IMR-90 (cell line): ENCODE measurements at regions not wholly inside any gene's neighbourhood (a gene's known extent, or its start where the extent isn't known, plus 50 kb on each side); places are given as distances from the start of the nearest gene placed in this dataset.

Source experiments
- ATAC-seq: fragments of 200-7000 bp; cut with Tn5 transposase; 2 replicates; pipeline ENCODE4 v1.9.1; 2020; ENCODE audit warnings: low read depth, mild to moderate bottlenecking, moderate library complexity
- BruUV-seq: library from RNA; stranded (reverse); fragments of 400-500 nt; replicated peaks from 2 replicates; lab custom pipeline; 2021; lab: Mats Ljungman, UMichigan
- CTCF ChIA-PET: fragments of 300-600 bp; formaldehyde crosslinking; extraction: SDS; loops from one replicate; lab custom pipeline; 2021; ENCODE audit warnings: antibody characterized with exemption; lab: Yijun Ruan, JAX
- POLR2A ChIA-PET: fragments of 300-600 bp; sonication (Branson Sonifier 250); formaldehyde crosslinking; loops from one replicate; lab custom pipeline; 2022; ENCODE audit warnings: antibody characterized with exemption; ENCODE audit not compliant: unreplicated experiment; lab: Charles Lee
- DNase-seq: peaks from one replicate; pipeline ENCODE4 v3.0.0; 2013
- H2AFZ ChIP-seq: replicated peaks from 2 replicates; pipeline ENCODE3; 2013; ENCODE audit warnings: low read length, mild to moderate bottlenecking; ENCODE audit not compliant: poor library complexity
- H2AK5ac ChIP-seq: 2 replicates; pipeline ENCODE4 v1.6.1; 2013; ENCODE audit warnings: low read depth, low read length, inconsistent platforms
- H2AK9ac ChIP-seq: replicated peaks from 2 replicates; pipeline ENCODE3; 2013; ENCODE audit warnings: mild to moderate bottlenecking, low read depth, low read length, moderate library complexity; ENCODE audit not compliant: poor library complexity
- H2BK120ac ChIP-seq: 2 replicates; pipeline ENCODE4 v1.6.1; 2013; ENCODE audit warnings: low read depth, low read length, inconsistent platforms
- H2BK15ac ChIP-seq: 3 replicates; pipeline ENCODE4 v1.6.1; 2013; ENCODE audit warnings: low read depth, low read length, inconsistent platforms
- H2BK20ac ChIP-seq: 2 replicates; pipeline ENCODE4 v1.6.1; 2013; ENCODE audit warnings: low read depth, mild to moderate bottlenecking, inconsistent platforms, low read length, moderate library complexity
- H2BK5ac ChIP-seq: 2 replicates; pipeline ENCODE4 v1.6.1; 2013; ENCODE audit warnings: mild to moderate bottlenecking, low read depth, low read length, inconsistent platforms; ENCODE audit not compliant: poor library complexity, severe bottlenecking
- H3K14ac ChIP-seq: replicated peaks from 2 replicates; pipeline ENCODE4 v1.6.1; 2013; ENCODE audit warnings: low read depth, low read length, inconsistent platforms
- H3K18ac ChIP-seq: 2 replicates; pipeline ENCODE4 v1.6.1; 2013; ENCODE audit warnings: low read depth, low read length, control low read depth
- H3K23ac ChIP-seq: 2 replicates; pipeline ENCODE4 v1.6.1; 2013; ENCODE audit warnings: low read depth, low read length, inconsistent platforms
- H3K27ac ChIP-seq: 2 replicates; pipeline ENCODE4 v1.5.1; 2013; ENCODE audit warnings: mild to moderate bottlenecking, control low read depth, low read length; ENCODE audit not compliant: insufficient read depth
- H3K27me3 ChIP-seq: 2 replicates; pipeline ENCODE4 v1.6.1; 2013; ENCODE audit warnings: low read length; ENCODE audit not compliant: control insufficient read depth, insufficient read depth
- H3K36me3 ChIP-seq: 2 replicates; pipeline ENCODE4 v1.6.1; 2013; ENCODE audit warnings: low read length, mixed read lengths; ENCODE audit not compliant: control insufficient read depth, insufficient read depth
- H3K4ac ChIP-seq: 2 replicates; pipeline ENCODE4 v1.6.1; 2013; ENCODE audit warnings: low read depth, low read length, inconsistent platforms
- H3K4me1 ChIP-seq: 2 replicates; pipeline ENCODE4 v1.6.1; 2013; ENCODE audit warnings: low read length, mixed read lengths; ENCODE audit not compliant: control insufficient read depth, insufficient read depth
- H3K4me2 ChIP-seq: 2 replicates; pipeline ENCODE4 v1.6.1; 2013; ENCODE audit warnings: low read depth, mild to moderate bottlenecking, control low read depth, low read length, moderate library complexity
- H3K4me3 ChIP-seq: 2 replicates; pipeline ENCODE4 v1.5.1; 2013; ENCODE audit warnings: low read depth, mild to moderate bottlenecking, control low read depth, low read length, moderate library complexity; ENCODE audit not compliant: insufficient read depth
- H3K56ac ChIP-seq: 2 replicates; pipeline ENCODE4 v1.6.1; 2013; ENCODE audit warnings: low read length, inconsistent platforms; ENCODE audit not compliant: insufficient read depth; ENCODE audit errors: extremely low read depth
- H3K79me1 ChIP-seq, 2 experiments: 2 replicates each; pipeline ENCODE4 v1.6.1; 2013; ENCODE audit warnings: low read length in 2 of 2, inconsistent platforms in 1 of 2, low read depth in 1 of 2
- H3K9ac ChIP-seq: 2 replicates; pipeline ENCODE4 v1.6.1; 2013; ENCODE audit warnings: low read depth, low read length, control low read depth
- H3K9me1 ChIP-seq: 2 replicates; pipeline ENCODE4 v1.6.1; 2013; ENCODE audit warnings: low read length, inconsistent platforms; ENCODE audit not compliant: insufficient read depth
- H3K9me3 ChIP-seq: 2 replicates; pipeline ENCODE4 v1.6.1; 2013; ENCODE audit warnings: low read length; ENCODE audit not compliant: control insufficient read depth, insufficient read depth
- H4K20me1 ChIP-seq: 2 replicates; pipeline ENCODE4 v1.6.1; 2013; ENCODE audit warnings: low read length, inconsistent platforms; ENCODE audit not compliant: insufficient read depth
- H4K5ac ChIP-seq: 2 replicates; pipeline ENCODE4 v1.6.1; 2013; ENCODE audit warnings: mild to moderate bottlenecking, low read depth, low read length, control low read depth
- H4K8ac ChIP-seq, 2 experiments: 2 replicates each; pipeline ENCODE4 v1.6.1; 2013; ENCODE audit warnings: low read depth in 2 of 2, low read length in 2 of 2, control low read depth in 1 of 2, inconsistent platforms in 1 of 2
- H4K91ac ChIP-seq: 2 replicates; pipeline ENCODE4 v1.6.1; 2013; ENCODE audit warnings: low read depth, low read length, inconsistent platforms; ENCODE audit not compliant: insufficient read depth
- BHLHE40 ChIP-seq: fragments of 150-350 bp; IDR thresholded peaks from 2 replicates; pipeline ENCODE4 v1.6.1; 2016; ENCODE audit warnings: mild to moderate bottlenecking, low read depth, low read length
- CEBPB ChIP-seq: IDR thresholded peaks from 2 replicates; pipeline ENCODE4 v1.6.1; 2012; ENCODE audit warnings: low read depth, low read length, improper control_type of control experiment
- CHD1 ChIP-seq: IDR thresholded peaks from 2 replicates; pipeline ENCODE4 v1.6.1; 2012; ENCODE audit warnings: low read depth, low read length, improper control_type of control experiment
- CTCF ChIP-seq: conservative IDR thresholded peaks from 2 replicates; pipeline ENCODE4 v1.5.1; 2012; ENCODE audit warnings: mild to moderate bottlenecking, low read depth, low read length, improper control_type of control experiment
- FOS ChIP-seq: fragments of 150-350 bp; IDR thresholded peaks from 2 replicates; pipeline ENCODE4 v1.6.1; 2016; ENCODE audit warnings: low read depth, low read length
- MAFK ChIP-seq: IDR thresholded peaks from 2 replicates; pipeline ENCODE4 v1.6.1; 2012; ENCODE audit warnings: low read depth, low read length, improper control_type of control experiment
- MAZ ChIP-seq: IDR thresholded peaks from 2 replicates; pipeline ENCODE4 v1.6.1; 2012; ENCODE audit warnings: low read depth, mild to moderate bottlenecking, low read length, improper control_type of control experiment, moderate library complexity, borderline replicate concordance
- MXI1 ChIP-seq: IDR thresholded peaks from 2 replicates; pipeline ENCODE4 v1.6.1; 2012; ENCODE audit warnings: low read depth, mild to moderate bottlenecking, low read length, moderate library complexity, borderline replicate concordance
- NFE2L2 ChIP-seq: fragments of 150-350 bp; IDR thresholded peaks from 2 replicates; pipeline ENCODE4 v1.6.1; 2016; ENCODE audit warnings: low read depth, mild to moderate bottlenecking, low read length
- POLR2A ChIP-seq: IDR thresholded peaks from 2 replicates; pipeline ENCODE4 v1.6.1; 2012; ENCODE audit warnings: mild to moderate bottlenecking, low read depth, low read length
- RAD21 ChIP-seq: IDR thresholded peaks from 2 replicates; pipeline ENCODE4 v1.6.1; 2012; ENCODE audit warnings: low read length, improper control_type of control experiment
- RCOR1 ChIP-seq: IDR thresholded peaks from 2 replicates; pipeline ENCODE4 v1.6.1; 2012; ENCODE audit warnings: mild to moderate bottlenecking, low read length, improper control_type of control experiment; ENCODE audit not compliant: insufficient replicate concordance
- RFX5 ChIP-seq: IDR thresholded peaks from 2 replicates; pipeline ENCODE4 v1.8.0; 2012; ENCODE audit warnings: low read depth, mild to moderate bottlenecking, low read length, moderate library complexity
- SMC3 ChIP-seq: fragments of 150-350 bp; IDR thresholded peaks from 2 replicates; pipeline ENCODE4 v1.6.1; 2016; ENCODE audit warnings: low read depth, mild to moderate bottlenecking, antibody characterized with exemption, low read length, moderate library complexity
- USF2 ChIP-seq: fragments of 150-350 bp; IDR thresholded peaks from 2 replicates; pipeline ENCODE4 v1.6.1; 2017; ENCODE audit warnings: mild to moderate bottlenecking, antibody characterized with exemption, low read length, low read depth
- WGBS, 2 experiments: methylation state at CpG; one replicate each; pipeline versions ENCODE4 v1.1.5 to v1.1.7; 2013; ENCODE audit warnings: missing lambda C conversion rate in 2 of 2; ENCODE audit not compliant: insufficient read length in 1 of 2; ENCODE audit errors: extremely low coverage in 2 of 2; 5-methylcytosine and 5-hydroxymethylcytosine counted together
- dilution Hi-C: fragments of 300-500 bp; cut with HindIII; formaldehyde crosslinking; loops from one replicate; pipeline ENCODE4 v1.14.3; 2018; ENCODE audit warnings: low sequenced_read_pairs; ENCODE audit not compliant: unreplicated experiment
- in situ Hi-C: fragments of 300-500 bp; cut with MboI; formaldehyde crosslinking; loops from 3 replicates; pipeline ENCODE4 v1.14.3; 2019; ENCODE audit warnings: low sequenced_read_pairs, inconsistent platforms, mixed read lengths
- intact Hi-C: fragments of 100-400 bp; cut with micrococcal nuclease; formaldehyde crosslinking; loops from 2 replicates; pipeline ENCODE4 v1.10.0; 2022
- TF ChIP-seq, protein P1 (sequence below): fragments of 150-350 bp; IDR thresholded peaks from 2 replicates; pipeline ENCODE4 v1.6.1; 2016; ENCODE audit warnings: low read depth, mild to moderate bottlenecking, low read length, moderate library complexity, borderline replicate concordance

DNA sequence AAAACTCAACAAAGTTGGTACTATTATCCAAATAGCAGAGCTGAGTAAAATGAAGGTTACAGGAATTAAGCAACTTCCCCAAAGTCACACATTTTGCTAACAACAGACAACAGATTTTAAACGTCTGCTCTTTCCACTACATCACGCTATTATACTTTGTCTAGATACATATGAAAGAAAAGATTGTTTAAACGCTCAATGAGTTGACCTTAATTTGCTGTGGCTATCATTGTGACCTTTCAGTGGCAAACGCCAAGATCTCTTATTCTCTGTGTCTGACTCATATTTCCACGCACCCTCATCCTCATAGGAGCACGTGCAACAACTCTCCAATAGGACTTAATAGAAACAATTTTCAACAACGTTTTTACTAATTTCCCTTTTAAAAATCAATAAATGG is 540.1 kb downstream of the MAFB start:
- no peak overlapping the region for H3K23ac ChIP-seq
- POLR2A ChIA-PET: no interaction called here
- no peak for ATAC-seq
- no peak overlapping the region for H2BK20ac ChIP-seq
- no peaks in the 10 kb centered on the region for H3K27me3 ChIP-seq
- no peaks in the 10 kb centered on the region for H3K9me1 ChIP-seq
- no peak overlapping the region for H3K9ac ChIP-seq
- no peak overlapping the region for H2AFZ ChIP-seq
- no TSS peak for BruUV-seq
- no peak overlapping the region for H3K14ac ChIP-seq
- H3K4me2 ChIP-seq: no peak overlapping the region
- no peaks in the 10 kb centered on the region for H3K4me1 ChIP-seq
- H4K8ac ChIP-seq: no peak overlapping the region
- WGBS, 2 experiments: no CpG with 5 or more reads among the region's 7 CpGs
- intact Hi-C loops (no loop called here), in situ Hi-C loops (no loop called here), dilution Hi-C loops (no loop called here)
- no peaks in the 10 kb centered on the region for H4K20me1 ChIP-seq
- H3K4me3 ChIP-seq: no peak overlapping the region
- H3K56ac ChIP-seq: no peak overlapping the region
- no peak overlapping the region for H4K5ac ChIP-seq
- CTCF ChIA-PET: no interaction called here
- no peak overlapping the region for H3K27ac ChIP-seq
- no peak overlapping the region for H3K18ac ChIP-seq
- H2BK5ac ChIP-seq: no peak overlapping the region
- H3K9me3 ChIP-seq: no peaks in the 10 kb centered on the region
- H2BK15ac ChIP-seq: no peak overlapping the region
- DNase-seq: no peak
- no peak overlapping the region for H4K91ac ChIP-seq
- H2AK5ac ChIP-seq: no peak overlapping the region
- H3K79me1 ChIP-seq: no peaks in the 10 kb centered on the region
- TF ChIP-seq MXI1: no peak
- TF ChIP-seq, protein P1, sequence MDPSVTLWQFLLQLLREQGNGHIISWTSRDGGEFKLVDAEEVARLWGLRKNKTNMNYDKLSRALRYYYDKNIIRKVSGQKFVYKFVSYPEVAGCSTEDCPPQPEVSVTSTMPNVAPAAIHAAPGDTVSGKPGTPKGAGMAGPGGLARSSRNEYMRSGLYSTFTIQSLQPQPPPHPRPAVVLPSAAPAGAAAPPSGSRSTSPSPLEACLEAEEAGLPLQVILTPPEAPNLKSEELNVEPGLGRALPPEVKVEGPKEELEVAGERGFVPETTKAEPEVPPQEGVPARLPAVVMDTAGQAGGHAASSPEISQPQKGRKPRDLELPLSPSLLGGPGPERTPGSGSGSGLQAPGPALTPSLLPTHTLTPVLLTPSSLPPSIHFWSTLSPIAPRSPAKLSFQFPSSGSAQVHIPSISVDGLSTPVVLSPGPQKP: no peak
- no peak for TF ChIP-seq CEBPB
- TF ChIP-seq USF2: no peak
- no peak for TF ChIP-seq MAFK
- no peak for TF ChIP-seq SMC3
- no peak for TF ChIP-seq NFE2L2
- no peak for TF ChIP-seq RAD21
- TF ChIP-seq MAZ: no peak
- no peak for TF ChIP-seq BHLHE40
- no peak for TF ChIP-seq RCOR1
- TF ChIP-seq CHD1: no peak
- TF ChIP-seq POLR2A: no peak
- TF ChIP-seq CTCF: no peak
- no peak for TF ChIP-seq RFX5
- no peak for TF ChIP-seq FOS
- no peak overlapping the region for H2BK120ac ChIP-seq
- H3K36me3 ChIP-seq: no peaks in the 10 kb centered on the region
- H2AK9ac ChIP-seq: no peak overlapping the region
- H3K4ac ChIP-seq: no peak overlapping the region
